ENCODE measurements at regions not wholly inside any gene's neighbourhood (a gene's known extent, or its start where the extent isn't known, plus 50 kb on each side); places are given as distances from the start of the nearest gene placed in this dataset.

GRCh38 chrX:23552303-23552702 is 115.0 kb upstream of the PRDX4 start:
- TF ChIP-seq CTCF (IDR thresholded peaks at IDR 0.05), result no peak
- no peak for TF ChIP-seq RARB (CRISPR knock-in tag; IDR thresholded peaks at IDR 0.05)
- TF ChIP-seq MAX (IDR thresholded peaks at IDR 0.05), result no peak
- no peak for TF ChIP-seq FOSB (CRISPR knock-in tag; IDR thresholded peaks at IDR 0.05)
- no peak for TF ChIP-seq RFX5 (IDR thresholded peaks at IDR 0.05)
- TF ChIP-seq HOXB5 (CRISPR knock-in tag; IDR thresholded peaks at IDR 0.05), result no peak
- no peak for TF ChIP-seq REST (IDR thresholded peaks at IDR 0.05)
- no peak for TF ChIP-seq POLR2A (IDR thresholded peaks at IDR 0.05; ENCODE audit: low read length)
- no peak for TF ChIP-seq ELK1 (IDR thresholded peaks at IDR 0.05; ENCODE audit: low read depth, low read length)

Data from A549 (cell line).